ENCODE measurements at regions not wholly inside any gene's neighbourhood (a gene's known extent, or its start where the extent isn't known, plus 50 kb on each side); places are given as distances from the start of the nearest gene placed in this dataset.

- TF ChIP-seq POLR2A (IDR thresholded peaks at IDR 0.05) (no peak), EP300 (IDR thresholded peaks at IDR 0.05) (no peak), CTCF (IDR thresholded peaks at IDR 0.05) (no peak)
- Histone ChIP-seq H3K36me3 (no peaks in the 10 kb centered on the region), H3K27ac (no peak overlapping the region), H3K4me3 (no peak overlapping the region), H3K4me1 (no peaks in the 10 kb centered on the region), H3K9me3 (no peaks in the 10 kb centered on the region), H3K27me3 (no peaks in the 10 kb centered on the region)
- 64 to 69% methylated on average over 8 of the region's 8 CpGs for WGBS, 2 donors
- no peak for DNase-seq (ENCODE audit: low spot score in 2 of 2)
These were observed 321.8 kb downstream of the TCERG1L start for GRCh38 chr10:130989670-130990232.

GRCh38 chr10:130990486-130990885, 321.0 kb downstream of the TCERG1L start:
- no peak overlapping the region for H3K4me3 ChIP-seq
- no peak overlapping the region for H3K27ac ChIP-seq
- DNase-seq (ENCODE audit: low spot score in 2 of 2): no peak
- no peaks in the 10 kb centered on the region for H3K4me1 ChIP-seq
- TF ChIP-seq EP300 (IDR thresholded peaks at IDR 0.05): no peak
- no peak for TF ChIP-seq CTCF (IDR thresholded peaks at IDR 0.05)
- TF ChIP-seq POLR2A (IDR thresholded peaks at IDR 0.05): no peak
- no peaks in the 10 kb centered on the region for H3K9me3 ChIP-seq
- H3K27me3 ChIP-seq: no peaks in the 10 kb centered on the region
- 86% methylated on average over 9 of the region's 9 CpGs for WGBS, 2 donors
- no peaks in the 10 kb centered on the region for H3K36me3 ChIP-seq

GRCh38 chr10:130992802-130993523, 318.6 kb downstream of the TCERG1L start:
- TF ChIP-seq CTCF (IDR thresholded peaks at IDR 0.05): no peak
- TF ChIP-seq POLR2A (IDR thresholded peaks at IDR 0.05): no peak
- TF ChIP-seq EP300 (IDR thresholded peaks at IDR 0.05): no peak
- Histone ChIP-seq H3K4me3 (no peak overlapping the region), H3K36me3 (no peaks in the 10 kb centered on the region), H3K27ac (no peak overlapping the region), H3K4me1 (no peaks in the 10 kb centered on the region), H3K27me3 (no peaks in the 10 kb centered on the region), H3K9me3 (no peaks in the 10 kb centered on the region)
- DNase-seq (ENCODE audit: low spot score in 2 of 2): no peak
- WGBS, 2 donors: 82 to 83% methylated on average over 13 to 14 of the region's 14 CpGs

- no peaks in the 10 kb centered on the region for H3K27me3 ChIP-seq
- WGBS, 2 donors: 93 to 94% methylated on average over 6 of the region's 6 CpGs
These were observed 317.9 kb downstream of the TCERG1L start for GRCh38 chr10:130993612-130994011.

More at GRCh38 chr10:130993612-130994011, 317.9 kb downstream of the TCERG1L start:
- DNase-seq (ENCODE audit: low spot score in 2 of 2): no peak
- no peak overlapping the region for H3K27ac ChIP-seq
- no peak overlapping the region for H3K4me3 ChIP-seq
- H3K4me1 ChIP-seq: no peaks in the 10 kb centered on the region
- no peaks in the 10 kb centered on the region for H3K36me3 ChIP-seq
- no peaks in the 10 kb centered on the region for H3K9me3 ChIP-seq
- TF ChIP-seq POLR2A (IDR thresholded peaks at IDR 0.05) (no peak), EP300 (IDR thresholded peaks at IDR 0.05) (no peak), CTCF (IDR thresholded peaks at IDR 0.05) (no peak)
